Activated effector memory CD4-positive, alpha-beta T cell treated with Interleukin-2 at 50 U/mL for 16 hours (primary cell): ENCODE measurements at regions not wholly inside any gene's neighbourhood (a gene's known extent, or its start where the extent isn't known, plus 50 kb on each side); places are given as distances from the start of the nearest gene placed in this dataset.
"Not testable (repeated sequence)": the region's sequence is repeated elsewhere in the genome, so short reads cannot be mapped to it uniquely, and the experiment has no call there.

Source experiments
- DNase-seq: peaks from one replicate; pipeline ENCODE4 v3.0.0-alpha.2; 2020

DNA sequence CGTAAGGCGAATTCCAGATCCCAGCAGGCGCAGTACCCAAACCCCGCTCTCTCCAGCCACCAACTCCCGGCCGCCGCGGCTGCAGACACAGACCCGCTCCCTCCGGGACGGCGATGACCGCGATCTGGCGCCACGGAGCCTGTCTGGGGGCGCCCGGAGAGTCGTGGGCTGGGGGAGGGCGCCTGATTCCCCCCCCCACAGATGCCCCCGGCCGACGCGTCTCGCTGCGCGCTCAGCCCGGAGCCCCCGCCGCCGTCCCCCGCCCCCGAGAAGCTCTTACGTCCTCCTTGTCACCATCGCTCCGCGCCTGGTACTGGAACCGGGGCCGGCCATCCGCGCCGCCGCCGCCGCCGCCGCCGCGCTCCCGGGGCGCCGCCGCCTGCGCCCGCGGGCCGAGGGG, 173.6 kb downstream of the ATP6V0E2 start:
- not testable (repeated sequence) for DNase-seq

DNA sequence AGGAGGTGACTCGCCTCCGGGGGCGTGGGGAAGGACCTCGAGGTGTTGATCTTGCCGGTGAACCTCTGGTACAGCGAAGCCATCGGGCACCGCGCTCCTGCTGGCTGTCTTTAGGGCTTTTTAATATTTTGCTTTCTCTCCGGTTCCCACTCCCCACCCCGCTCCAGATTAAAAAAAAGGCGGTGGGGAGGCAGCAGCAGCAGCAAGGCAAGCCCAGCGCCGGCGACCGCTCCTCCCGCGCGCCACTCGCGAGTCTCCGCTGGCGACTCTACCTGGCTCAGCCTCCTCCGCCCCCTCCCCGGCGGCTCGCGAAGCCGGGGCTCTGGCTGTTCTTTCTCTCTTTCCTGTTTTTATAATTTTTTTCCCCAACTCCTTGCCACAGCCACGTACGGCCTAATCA, 174.0 kb downstream of the ATP6V0E2 start:
- not testable (repeated sequence) for DNase-seq

DNA sequence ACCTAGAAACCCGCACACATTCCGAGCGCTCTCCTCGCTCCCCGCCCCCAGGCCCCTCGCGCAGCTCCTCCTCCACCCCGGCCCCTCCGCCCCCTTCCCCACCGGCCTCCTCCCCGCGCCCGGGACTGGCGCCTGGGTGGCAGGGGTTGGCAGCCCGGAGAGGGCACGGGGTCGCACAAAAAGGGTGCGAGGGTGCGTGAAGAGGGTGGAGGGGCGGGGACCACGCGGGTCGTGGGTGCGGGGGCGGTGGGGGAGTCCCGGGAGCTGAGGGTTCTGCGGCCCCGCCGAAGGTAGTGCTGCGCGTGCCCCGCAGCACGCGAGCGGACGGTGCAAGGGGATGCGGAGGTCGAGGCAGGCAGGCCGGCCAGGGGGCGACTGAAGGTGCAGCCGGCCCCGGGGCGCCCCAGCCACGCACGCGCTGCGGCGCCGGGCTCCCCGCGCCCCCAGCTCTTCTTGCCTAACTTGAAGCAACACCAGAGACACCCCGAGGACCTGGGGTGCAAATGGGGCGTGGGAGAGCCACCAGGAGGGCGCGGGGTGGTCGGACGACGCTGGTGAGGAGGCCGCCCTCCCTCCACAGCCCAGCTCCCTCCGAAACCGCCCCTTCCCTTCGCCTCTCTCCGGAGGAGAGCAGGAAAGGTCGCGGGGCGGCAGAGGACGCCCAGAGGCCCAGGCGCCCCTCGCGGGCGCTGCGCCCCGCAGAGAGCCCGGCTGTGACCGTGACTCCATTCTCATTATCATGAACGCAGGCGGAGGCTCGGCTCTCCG, 174.7 kb downstream of the ATP6V0E2 start:
- DNase-seq: not testable (repeated sequence)

GRCh38 chr7:150049012-150049655, 175.4 kb downstream of the ATP6V0E2 start:
- DNase-seq: not testable (repeated sequence)

GRCh38 chr7:150053396-150053795, 179.6 kb downstream of the ATP6V0E2 start:
- DNase-seq: not testable (repeated sequence)

DNA sequence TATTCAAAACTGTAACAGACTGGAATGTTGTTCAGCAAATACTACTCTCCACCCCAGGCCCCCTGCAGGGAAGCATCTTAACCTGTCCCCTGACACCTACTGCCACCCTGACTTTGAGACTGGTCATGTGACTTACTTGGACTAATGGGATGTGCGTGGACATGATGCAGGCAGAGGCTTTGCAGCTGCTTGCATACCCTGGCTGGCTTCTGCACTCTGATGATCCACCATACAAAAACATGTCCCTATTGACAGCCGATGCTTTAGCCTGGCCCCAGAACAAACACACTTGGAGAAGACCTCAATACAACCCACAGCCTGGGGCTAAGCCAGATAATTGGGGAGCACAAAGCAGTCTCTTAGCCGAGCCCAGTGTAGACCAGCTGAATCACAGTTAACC, 180.5 kb downstream of the ATP6V0E2 start:
- DNase-seq: not testable (repeated sequence)

GRCh38 chr7:150060259-150061221, 186.8 kb downstream of the ATP6V0E2 start:
- DNase-seq: peak; percentile 74

GRCh38 chr7:150063195-150063594, 189.4 kb downstream of the ATP6V0E2 start:
- DNase-seq: not testable (repeated sequence)

DNA sequence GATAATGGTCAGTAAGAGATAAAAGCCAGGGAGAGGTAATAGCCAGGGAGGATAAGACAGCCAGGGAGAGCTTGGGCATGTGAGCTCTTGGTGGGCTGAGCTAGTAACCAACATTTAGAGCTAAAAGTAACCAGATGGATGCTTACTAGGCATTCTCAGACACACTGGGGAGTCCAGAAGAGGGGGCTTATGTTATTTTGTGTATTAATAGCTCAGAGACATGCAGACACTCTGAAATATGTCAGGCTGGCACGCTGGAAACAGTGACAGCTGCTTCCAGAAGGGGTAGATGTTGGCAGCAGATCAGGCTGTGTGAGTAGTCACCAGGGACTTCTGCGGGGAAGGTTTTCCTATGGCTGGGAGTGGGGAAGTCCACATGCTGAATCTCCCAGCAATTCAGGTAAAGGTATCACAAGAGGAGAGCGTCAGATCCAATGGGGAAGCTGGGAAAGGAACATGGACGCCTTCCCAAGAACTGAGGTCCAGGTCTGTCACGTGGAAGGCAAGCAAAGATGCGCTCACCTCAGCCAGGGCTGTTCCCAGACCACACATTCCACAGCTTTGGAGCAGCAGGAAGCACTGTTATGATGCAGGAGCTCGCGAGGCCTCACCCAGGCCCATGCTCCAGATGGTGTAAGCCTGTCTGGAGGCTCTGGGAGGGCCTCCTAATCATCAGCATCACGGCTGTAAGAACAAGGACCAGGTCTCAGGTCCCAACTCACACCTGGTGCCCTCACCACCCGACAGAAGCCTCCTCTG, 196.0 kb downstream of the ATP6V0E2 start:
- DNase-seq: not testable (repeated sequence)

- not testable (repeated sequence) for DNase-seq
These were observed 203.8 kb downstream of the ATP6V0E2 start for GRCh38 chr7:150077543-150077942.

GRCh38 chr7:150081865-150082264, 208.1 kb downstream of the ATP6V0E2 start:
- not testable (repeated sequence) for DNase-seq

DNA sequence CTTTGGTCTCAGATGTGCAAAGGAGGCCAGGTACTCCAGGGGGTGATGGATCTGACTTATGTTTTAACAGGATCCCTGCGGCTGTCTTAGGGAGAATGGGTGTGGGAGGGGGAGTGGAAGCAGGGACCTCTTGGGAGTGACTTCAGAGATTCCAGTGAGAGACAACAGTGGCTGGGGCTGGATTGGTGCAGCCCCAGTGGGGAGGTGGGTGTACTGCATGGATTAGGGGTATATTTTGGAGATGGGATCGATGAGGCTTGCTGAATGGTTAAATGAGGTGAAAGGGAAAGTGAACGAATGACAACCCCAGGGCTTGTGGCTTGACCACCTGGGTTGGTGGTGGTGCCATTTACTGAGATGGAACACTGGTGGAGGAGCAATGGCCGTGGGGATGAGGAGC, 211.0 kb downstream of the ATP6V0E2 start:
- DNase-seq: not testable (repeated sequence)

- not testable (repeated sequence) for DNase-seq
These were observed 213.7 kb downstream of the ATP6V0E2 start for GRCh38 chr7:150087478-150087877.

GRCh38 chr7:150089139-150089538, 215.4 kb downstream of the ATP6V0E2 start:
- not testable (repeated sequence) for DNase-seq

GRCh38 chr7:150090776-150091175, 217.0 kb downstream of the ATP6V0E2 start:
- DNase-seq: not testable (repeated sequence)

DNA sequence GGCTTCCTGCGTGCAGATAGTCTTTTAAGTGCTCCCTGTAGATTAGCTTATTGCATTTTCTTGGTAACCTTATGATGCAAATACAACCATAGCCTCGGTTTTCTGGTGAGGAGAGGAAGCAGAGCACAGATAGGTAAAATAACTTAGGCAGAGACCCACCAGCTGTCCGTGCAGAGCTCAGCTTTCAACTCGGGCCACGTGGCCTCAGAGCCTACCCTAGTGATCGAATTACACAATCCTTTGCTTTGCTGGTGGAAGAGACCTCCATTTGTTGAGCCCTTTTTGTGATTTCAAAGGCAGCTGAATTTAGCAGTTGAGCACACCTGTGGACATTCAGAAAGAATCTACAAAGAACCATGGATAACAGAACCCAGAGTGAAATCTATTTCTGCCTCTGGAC, 220.1 kb downstream of the ATP6V0E2 start:
- DNase-seq: not testable (repeated sequence)

DNA sequence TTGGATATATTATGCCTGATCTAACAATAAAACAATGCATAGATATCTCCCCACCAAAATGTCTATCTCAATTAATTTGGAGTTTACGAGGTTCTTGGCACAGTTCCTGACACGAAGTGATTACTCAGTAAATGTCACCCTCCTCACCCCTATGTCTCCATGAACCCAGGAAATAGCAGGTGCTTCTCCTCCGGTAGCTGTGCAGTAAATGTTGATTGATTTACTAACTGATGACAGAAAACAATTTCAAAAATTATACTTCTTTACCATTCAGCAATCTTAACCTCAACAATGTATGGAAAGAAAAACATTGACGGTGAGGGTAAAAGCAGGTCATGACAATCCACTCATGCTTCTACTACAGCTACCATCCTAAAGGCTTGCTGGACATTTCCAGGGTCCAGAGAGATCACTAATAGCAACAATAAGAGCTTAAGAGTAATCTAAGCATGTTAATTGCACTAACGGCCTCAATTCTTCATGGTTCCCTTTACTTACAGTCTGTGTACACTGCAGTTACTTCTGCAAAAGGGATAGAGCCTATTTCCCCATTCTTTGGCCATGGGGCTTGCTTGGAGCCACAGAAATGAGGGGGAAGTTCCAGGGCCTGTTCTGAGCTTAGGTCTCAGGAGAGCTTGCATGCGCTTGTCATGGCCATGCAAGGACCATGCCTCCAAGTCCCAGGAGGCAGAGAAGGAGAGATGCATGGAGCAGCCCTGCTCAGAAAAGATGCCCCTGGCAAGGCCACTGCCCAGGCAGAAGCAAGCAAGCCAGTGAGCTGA, 222.6 kb downstream of the ATP6V0E2 start:
- DNase-seq: not testable (repeated sequence)

DNA sequence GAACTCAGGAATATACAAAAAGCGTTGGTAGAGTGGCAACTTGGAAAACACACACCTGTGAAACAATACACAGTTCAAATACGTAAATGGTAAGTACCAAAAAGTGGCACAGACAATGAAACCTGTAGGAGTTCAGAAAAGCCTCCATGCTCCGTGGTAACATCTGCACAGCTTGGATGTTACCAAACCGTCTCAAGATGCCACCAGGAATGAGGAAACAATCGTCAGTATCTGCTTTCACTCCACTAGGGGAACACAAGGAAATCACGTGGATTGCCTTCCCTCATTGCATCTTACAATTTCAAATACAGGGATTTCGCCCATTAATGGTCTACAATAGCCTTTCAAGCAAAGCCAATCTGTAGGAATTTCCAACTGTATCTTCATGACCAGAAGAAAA, 224.6 kb upstream of the LRRC61 start:
- not testable (repeated sequence) for DNase-seq

GRCh38 chr7:150101282-150101681, 221.9 kb upstream of the LRRC61 start:
- not testable (repeated sequence) for DNase-seq

DNA sequence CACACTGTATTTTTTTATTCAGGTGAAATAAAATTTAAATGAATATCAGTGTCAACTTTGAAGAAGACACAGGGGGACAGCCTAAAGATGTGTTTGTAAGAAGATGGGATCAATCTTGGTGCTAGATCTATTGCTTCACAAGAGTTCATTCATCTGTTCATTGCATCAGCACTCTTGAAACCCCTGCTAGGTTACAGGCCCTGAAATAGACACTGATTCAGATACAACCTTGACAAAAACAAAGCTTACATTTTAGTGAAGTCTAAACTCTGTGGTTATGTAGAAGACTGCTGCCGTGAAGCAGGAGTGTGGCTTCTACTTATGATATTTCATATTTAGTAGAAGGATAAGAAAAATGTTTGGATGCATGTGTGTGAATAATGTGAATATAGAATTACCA, 215.9 kb upstream of the LRRC61 start:
- DNase-seq: not testable (repeated sequence)

- DNase-seq: not testable (repeated sequence)
These were observed 212.8 kb upstream of the LRRC61 start for GRCh38 chr7:150110375-150110820.
